GM23338 (cell line): ENCODE measurements at regions not wholly inside any gene's neighbourhood (a gene's known extent, or its start where the extent isn't known, plus 50 kb on each side); places are given as distances from the start of the nearest gene placed in this dataset.

ENCODE experiments used
- ATAC-seq: fragments of 200-7000 bp; cut with Tn5 transposase; 3 replicates; pipeline ENCODE4 v1.9.1; 2020
- DNase-seq: peaks from one replicate; pipeline ENCODE4 v3.0.0-alpha.2; 2015; ENCODE audit warnings: low spot score
- H2AFZ ChIP-seq: fragments of 200-600 bp; sonication (generic); 2 replicates; pipeline ENCODE4 v1.8.0; 2016; ENCODE audit warnings: antibody characterized with exemption, mild to moderate bottlenecking, moderate library complexity
- H3F3A ChIP-seq: fragments of 200-600 bp; sonication (generic); replicated peaks from 2 replicates; pipeline ENCODE4 v1.8.0; 2017; ENCODE audit warnings: antibody characterized with exemption, mixed run types, low read depth
- H3K27ac ChIP-seq: fragments of 200-600 bp; sonication (generic); 2 replicates; pipeline ENCODE4 v1.6.1; 2016; ENCODE audit warnings: low read depth
- H3K27me3 ChIP-seq: fragments of 200-600 bp; sonication (generic); 2 replicates; pipeline ENCODE4 v1.8.0; 2016; ENCODE audit warnings: mild to moderate bottlenecking, mixed run types, moderate library complexity; ENCODE audit not compliant: insufficient read depth
- H3K36me3 ChIP-seq: fragments of 200-600 bp; sonication (generic); 2 replicates; pipeline ENCODE4 v1.8.0; 2016; ENCODE audit warnings: mild to moderate bottlenecking; ENCODE audit not compliant: insufficient read depth
- H3K4me1 ChIP-seq: fragments of 200-600 bp; sonication (generic); 2 replicates; pipeline ENCODE4 v1.8.0; 2016; ENCODE audit warnings: mild to moderate bottlenecking, moderate library complexity; ENCODE audit not compliant: insufficient read depth
- H3K4me2 ChIP-seq: fragments of 200-600 bp; sonication (generic); 2 replicates; pipeline ENCODE4 v1.7.1; 2017; ENCODE audit warnings: mixed run types
- H3K4me3 ChIP-seq: fragments of 200-600 bp; sonication (generic); 2 replicates; pipeline ENCODE4 v1.6.1; 2016; ENCODE audit warnings: mixed run types
- H3K79me2 ChIP-seq: fragments of 200-600 bp; sonication (generic); replicated peaks from 2 replicates; pipeline ENCODE4 v1.8.0; 2017; ENCODE audit warnings: mild to moderate bottlenecking; ENCODE audit not compliant: insufficient read depth
- H3K9me2 ChIP-seq: fragments of 200-600 bp; sonication (generic); 2 replicates; pipeline ENCODE4 v1.8.0; 2017; ENCODE audit not compliant: insufficient read depth
- H4K20me1 ChIP-seq: fragments of 200-600 bp; sonication (generic); replicated peaks from 2 replicates; pipeline ENCODE4 v1.8.0; 2017; ENCODE audit warnings: mild to moderate bottlenecking; ENCODE audit not compliant: insufficient read depth
- H3K27ac Mint-ChIP-seq: 2 replicates; pipeline ENCODE4 v1.8.0; 2020; ENCODE audit warnings: inconsistent platforms, mild to moderate bottlenecking, moderate library complexity, mixed read lengths
- H3K27me3 Mint-ChIP-seq: 3 replicates; pipeline ENCODE4 v1.8.0; 2022; ENCODE audit warnings: low read depth, mild to moderate bottlenecking, moderate library complexity, mixed read lengths, inconsistent platforms; ENCODE audit not compliant: insufficient read depth, poor library complexity
- H3K36me3 Mint-ChIP-seq: 3 replicates; pipeline ENCODE4 v1.8.0; 2021; ENCODE audit warnings: low read depth, mild to moderate bottlenecking, inconsistent platforms, moderate library complexity, mixed read lengths
- H3K4me1 Mint-ChIP-seq: 3 replicates; pipeline ENCODE4 v1.8.0; 2020; ENCODE audit warnings: mild to moderate bottlenecking, inconsistent platforms, mixed read lengths
- H3K4me3 Mint-ChIP-seq: 3 replicates; pipeline ENCODE4 v1.8.0; 2021; ENCODE audit warnings: moderate library complexity, mild to moderate bottlenecking, inconsistent platforms, mixed read lengths
- H3K9me3 Mint-ChIP-seq: 3 replicates; pipeline ENCODE4 v1.8.0; 2020; ENCODE audit warnings: moderate library complexity, mild to moderate bottlenecking, inconsistent platforms, mixed read lengths
- EZH2phosphoT487 ChIP-seq: fragments of 200-600 bp; sonication (generic); IDR thresholded peaks from one replicate; pipeline ENCODE4 v1.8.1; 2018; ENCODE audit warnings: antibody characterized with exemption; ENCODE audit not compliant: unreplicated experiment
- JUNB ChIP-seq: IDR thresholded peaks from one replicate; pipeline ENCODE4 v1.6.1; 2016; ENCODE audit warnings: antibody characterized with exemption; ENCODE audit not compliant: unreplicated experiment
- POLR2AphosphoS5 ChIP-seq: IDR thresholded peaks from 2 replicates; pipeline ENCODE4 v1.6.1; 2016; ENCODE audit warnings: antibody characterized with exemption, low read depth
- STAT1 ChIP-seq: IDR thresholded peaks from one replicate; pipeline ENCODE4 v1.6.1; 2016; ENCODE audit warnings: antibody characterized with exemption; ENCODE audit not compliant: unreplicated experiment
- ZNF114 ChIP-seq: fragments of 250-450 bp; sonication (Bioruptor Pico); IDR thresholded peaks from 2 replicates; pipeline ENCODE4 v1.5.0; 2020; ENCODE audit warnings: mild to moderate bottlenecking, moderate library complexity
- ZNF331 ChIP-seq: fragments of 250-450 bp; sonication (Bioruptor Pico); IDR thresholded peaks from 2 replicates; pipeline ENCODE4 v1.5.0; 2020; ENCODE audit warnings: low read depth, mild to moderate bottlenecking, moderate library complexity
- TF ChIP-seq, protein P1 (sequence below): fragments of 250-450 bp; sonication (Bioruptor Pico); IDR thresholded peaks from 2 replicates; pipeline ENCODE4 v1.5.0; 2020; ENCODE audit warnings: mild to moderate bottlenecking, moderate library complexity
- TF ChIP-seq, protein P2 (sequence below): IDR thresholded peaks from 2 replicates; pipeline ENCODE4 v1.6.1; 2016; ENCODE audit warnings: antibody characterized with exemption
- TF ChIP-seq, protein P3 (sequence below): IDR thresholded peaks from one replicate; pipeline ENCODE4 v1.6.1; 2018; ENCODE audit warnings: antibody characterized with exemption; ENCODE audit not compliant: unreplicated experiment

DNA sequence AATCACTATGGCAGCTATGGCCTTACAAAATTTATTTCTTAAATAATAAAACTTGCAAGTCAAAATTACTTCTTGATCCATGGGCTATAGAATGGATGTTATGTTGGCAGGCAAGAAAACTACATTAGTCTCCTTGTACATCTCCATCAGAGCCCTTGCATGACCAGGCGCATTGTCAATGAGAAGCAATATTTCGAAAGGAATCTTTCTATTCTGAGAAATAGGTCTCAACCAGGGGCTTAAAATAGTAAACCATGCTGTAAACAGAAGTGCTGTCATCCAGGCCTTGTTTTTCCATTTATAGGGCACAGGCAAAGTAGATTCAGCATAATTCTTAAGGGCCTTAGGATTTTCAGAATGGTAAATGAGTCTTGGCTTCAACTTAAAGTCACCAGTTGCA lies 220.1 kb downstream of the SREK1 start:
- H3K27me3 ChIP-seq: no peaks in the 10 kb centered on the region
- no peak overlapping the region for H3K4me2 ChIP-seq
- ATAC-seq: no peak
- no peaks in the 10 kb centered on the region for H4K20me1 ChIP-seq
- no peaks in the 10 kb centered on the region for H3K36me3 ChIP-seq
- 0 out of 3 replicates have a peak, but pooled peaks cover 3% of the 10 kb centered on the region for H3K4me1 Mint-ChIP-seq
- DNase-seq: no peak
- H3K4me3 ChIP-seq: no peak overlapping the region
- no peaks in the 10 kb centered on the region for H3K9me3 Mint-ChIP-seq
- no peaks in the 10 kb centered on the region for H3K36me3 Mint-ChIP-seq
- no peaks in the 10 kb centered on the region for H3F3A ChIP-seq
- no peak overlapping the region for H3K27ac Mint-ChIP-seq
- H3K27me3 Mint-ChIP-seq: peaks cover 5% of the 10 kb centered on the region
- H3K27ac ChIP-seq: no peak overlapping the region
- no peak overlapping the region; the same call in 1 of the 2 replicates for H2AFZ ChIP-seq
- H3K4me3 Mint-ChIP-seq: no peak overlapping the region
- no peaks in the 10 kb centered on the region for H3K4me1 ChIP-seq
- TF ChIP-seq JUNB (no peak), POLR2AphosphoS5 (no peak), EZH2phosphoT487 (no peak), STAT1 (no peak), ZNF114 (CRISPR knock-in tag) (no peak), ZNF331 (CRISPR knock-in tag) (no peak)
- TF ChIP-seq, protein P1, sequence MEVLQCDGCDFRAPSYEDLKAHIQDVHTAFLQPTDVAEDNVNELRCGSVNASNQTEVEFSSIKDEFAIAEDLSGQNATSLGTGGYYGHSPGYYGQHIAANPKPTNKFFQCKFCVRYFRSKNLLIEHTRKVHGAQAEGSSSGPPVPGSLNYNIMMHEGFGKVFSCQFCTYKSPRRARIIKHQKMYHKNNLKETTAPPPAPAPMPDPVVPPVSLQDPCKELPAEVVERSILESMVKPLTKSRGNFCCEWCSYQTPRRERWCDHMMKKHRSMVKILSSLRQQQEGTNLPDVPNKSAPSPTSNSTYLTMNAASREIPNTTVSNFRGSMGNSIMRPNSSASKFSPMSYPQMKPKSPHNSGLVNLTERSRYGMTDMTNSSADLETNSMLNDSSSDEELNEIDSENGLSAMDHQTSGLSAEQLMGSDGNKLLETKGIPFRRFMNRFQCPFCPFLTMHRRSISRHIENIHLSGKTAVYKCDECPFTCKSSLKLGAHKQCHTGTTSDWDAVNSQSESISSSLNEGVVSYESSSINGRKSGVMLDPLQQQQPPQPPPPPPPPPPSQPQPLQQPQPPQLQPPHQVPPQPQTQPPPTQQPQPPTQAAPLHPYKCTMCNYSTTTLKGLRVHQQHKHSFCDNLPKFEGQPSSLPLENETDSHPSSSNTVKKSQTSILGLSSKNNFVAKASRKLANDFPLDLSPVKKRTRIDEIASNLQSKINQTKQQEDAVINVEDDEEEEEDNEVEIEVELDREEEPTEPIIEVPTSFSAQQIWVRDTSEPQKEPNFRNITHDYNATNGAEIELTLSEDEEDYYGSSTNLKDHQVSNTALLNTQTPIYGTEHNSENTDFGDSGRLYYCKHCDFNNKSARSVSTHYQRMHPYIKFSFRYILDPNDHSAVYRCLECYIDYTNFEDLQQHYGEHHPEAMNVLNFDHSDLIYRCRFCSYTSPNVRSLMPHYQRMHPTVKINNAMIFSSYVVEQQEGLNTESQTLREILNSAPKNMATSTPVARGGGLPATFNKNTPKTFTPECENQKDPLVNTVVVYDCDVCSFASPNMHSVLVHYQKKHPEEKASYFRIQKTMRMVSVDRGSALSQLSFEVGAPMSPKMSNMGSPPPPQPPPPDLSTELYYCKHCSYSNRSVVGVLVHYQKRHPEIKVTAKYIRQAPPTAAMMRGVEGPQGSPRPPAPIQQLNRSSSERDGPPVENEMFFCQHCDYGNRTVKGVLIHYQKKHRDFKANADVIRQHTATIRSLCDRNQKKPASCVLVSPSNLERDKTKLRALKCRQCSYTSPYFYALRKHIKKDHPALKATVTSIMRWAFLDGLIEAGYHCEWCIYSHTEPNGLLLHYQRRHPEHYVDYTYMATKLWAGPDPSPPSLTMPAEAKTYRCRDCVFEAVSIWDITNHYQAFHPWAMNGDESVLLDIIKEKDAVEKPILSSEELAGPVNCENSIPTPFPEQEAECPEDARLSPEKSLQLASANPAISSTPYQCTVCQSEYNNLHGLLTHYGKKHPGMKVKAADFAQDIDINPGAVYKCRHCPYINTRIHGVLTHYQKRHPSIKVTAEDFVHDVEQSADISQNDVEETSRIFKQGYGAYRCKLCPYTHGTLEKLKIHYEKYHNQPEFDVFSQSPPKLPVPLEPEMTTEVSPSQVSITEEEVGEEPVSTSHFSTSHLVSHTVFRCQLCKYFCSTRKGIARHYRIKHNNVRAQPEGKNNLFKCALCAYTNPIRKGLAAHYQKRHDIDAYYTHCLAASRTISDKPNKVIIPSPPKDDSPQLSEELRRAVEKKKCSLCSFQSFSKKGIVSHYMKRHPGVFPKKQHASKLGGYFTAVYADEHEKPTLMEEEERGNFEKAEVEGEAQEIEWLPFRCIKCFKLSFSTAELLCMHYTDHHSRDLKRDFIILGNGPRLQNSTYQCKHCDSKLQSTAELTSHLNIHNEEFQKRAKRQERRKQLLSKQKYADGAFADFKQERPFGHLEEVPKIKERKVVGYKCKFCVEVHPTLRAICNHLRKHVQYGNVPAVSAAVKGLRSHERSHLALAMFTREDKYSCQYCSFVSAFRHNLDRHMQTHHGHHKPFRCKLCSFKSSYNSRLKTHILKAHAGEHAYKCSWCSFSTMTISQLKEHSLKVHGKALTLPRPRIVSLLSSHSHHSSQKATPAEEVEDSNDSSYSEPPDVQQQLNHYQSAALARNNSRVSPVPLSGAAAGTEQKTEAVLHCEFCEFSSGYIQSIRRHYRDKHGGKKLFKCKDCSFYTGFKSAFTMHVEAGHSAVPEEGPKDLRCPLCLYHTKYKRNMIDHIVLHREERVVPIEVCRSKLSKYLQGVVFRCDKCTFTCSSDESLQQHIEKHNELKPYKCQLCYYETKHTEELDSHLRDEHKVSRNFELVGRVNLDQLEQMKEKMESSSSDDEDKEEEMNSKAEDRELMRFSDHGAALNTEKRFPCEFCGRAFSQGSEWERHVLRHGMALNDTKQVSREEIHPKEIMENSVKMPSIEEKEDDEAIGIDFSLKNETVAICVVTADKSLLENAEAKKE (CRISPR knock-in tag): no peak
- TF ChIP-seq, protein P2, sequence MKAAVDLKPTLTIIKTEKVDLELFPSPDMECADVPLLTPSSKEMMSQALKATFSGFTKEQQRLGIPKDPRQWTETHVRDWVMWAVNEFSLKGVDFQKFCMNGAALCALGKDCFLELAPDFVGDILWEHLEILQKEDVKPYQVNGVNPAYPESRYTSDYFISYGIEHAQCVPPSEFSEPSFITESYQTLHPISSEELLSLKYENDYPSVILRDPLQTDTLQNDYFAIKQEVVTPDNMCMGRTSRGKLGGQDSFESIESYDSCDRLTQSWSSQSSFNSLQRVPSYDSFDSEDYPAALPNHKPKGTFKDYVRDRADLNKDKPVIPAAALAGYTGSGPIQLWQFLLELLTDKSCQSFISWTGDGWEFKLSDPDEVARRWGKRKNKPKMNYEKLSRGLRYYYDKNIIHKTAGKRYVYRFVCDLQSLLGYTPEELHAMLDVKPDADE: no peak
- TF ChIP-seq, protein P3, sequence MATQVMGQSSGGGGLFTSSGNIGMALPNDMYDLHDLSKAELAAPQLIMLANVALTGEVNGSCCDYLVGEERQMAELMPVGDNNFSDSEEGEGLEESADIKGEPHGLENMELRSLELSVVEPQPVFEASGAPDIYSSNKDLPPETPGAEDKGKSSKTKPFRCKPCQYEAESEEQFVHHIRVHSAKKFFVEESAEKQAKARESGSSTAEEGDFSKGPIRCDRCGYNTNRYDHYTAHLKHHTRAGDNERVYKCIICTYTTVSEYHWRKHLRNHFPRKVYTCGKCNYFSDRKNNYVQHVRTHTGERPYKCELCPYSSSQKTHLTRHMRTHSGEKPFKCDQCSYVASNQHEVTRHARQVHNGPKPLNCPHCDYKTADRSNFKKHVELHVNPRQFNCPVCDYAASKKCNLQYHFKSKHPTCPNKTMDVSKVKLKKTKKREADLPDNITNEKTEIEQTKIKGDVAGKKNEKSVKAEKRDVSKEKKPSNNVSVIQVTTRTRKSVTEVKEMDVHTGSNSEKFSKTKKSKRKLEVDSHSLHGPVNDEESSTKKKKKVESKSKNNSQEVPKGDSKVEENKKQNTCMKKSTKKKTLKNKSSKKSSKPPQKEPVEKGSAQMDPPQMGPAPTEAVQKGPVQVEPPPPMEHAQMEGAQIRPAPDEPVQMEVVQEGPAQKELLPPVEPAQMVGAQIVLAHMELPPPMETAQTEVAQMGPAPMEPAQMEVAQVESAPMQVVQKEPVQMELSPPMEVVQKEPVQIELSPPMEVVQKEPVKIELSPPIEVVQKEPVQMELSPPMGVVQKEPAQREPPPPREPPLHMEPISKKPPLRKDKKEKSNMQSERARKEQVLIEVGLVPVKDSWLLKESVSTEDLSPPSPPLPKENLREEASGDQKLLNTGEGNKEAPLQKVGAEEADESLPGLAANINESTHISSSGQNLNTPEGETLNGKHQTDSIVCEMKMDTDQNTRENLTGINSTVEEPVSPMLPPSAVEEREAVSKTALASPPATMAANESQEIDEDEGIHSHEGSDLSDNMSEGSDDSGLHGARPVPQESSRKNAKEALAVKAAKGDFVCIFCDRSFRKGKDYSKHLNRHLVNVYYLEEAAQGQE: no peak
- peaks cover 7% of the 10 kb centered on the region; the same call in 1 of the 2 replicates for H3K9me2 ChIP-seq
- no peaks in the 10 kb centered on the region for H3K79me2 ChIP-seq
